Fibroblast of lung (primary cell): ENCODE measurements at regions not wholly inside any gene's neighbourhood (a gene's known extent, or its start where the extent isn't known, plus 50 kb on each side); places are given as distances from the start of the nearest gene placed in this dataset.

ENCODE experiments used
- DNase-seq, 2 donors: peaks; one replicate each; pipeline versions ENCODE4 v3.0.0 to v3.0.0-alpha.2; 2010; ENCODE audit warnings: low read depth in 2 of 2
- H2AFZ ChIP-seq: 2 replicates; pipeline ENCODE4 v1.5.1; 2012; ENCODE audit warnings: low read length, control low read depth, inconsistent platforms
- H3K27ac ChIP-seq: 2 replicates; pipeline ENCODE4 v1.5.1; 2011; ENCODE audit warnings: low read length, control low read depth; ENCODE audit not compliant: insufficient read depth
- H3K27me3 ChIP-seq: 2 replicates; pipeline ENCODE4 v1.5.1; 2011; ENCODE audit warnings: mild to moderate bottlenecking, low read length; ENCODE audit not compliant: control insufficient read depth, insufficient read depth
- H3K36me3 ChIP-seq: 2 replicates; pipeline ENCODE4 v1.5.1; 2011; ENCODE audit warnings: low read length; ENCODE audit not compliant: control insufficient read depth, insufficient read depth
- H3K4me1 ChIP-seq: 2 replicates; pipeline ENCODE4 v1.5.1; 2011; ENCODE audit warnings: low read length; ENCODE audit not compliant: control insufficient read depth, insufficient read depth; ENCODE audit errors: extremely low read depth
- H3K4me2 ChIP-seq: 2 replicates; pipeline ENCODE4 v1.5.1; 2011; ENCODE audit warnings: low read length, control low read depth; ENCODE audit not compliant: insufficient read depth; ENCODE audit errors: extremely low read depth
- H3K4me3 ChIP-seq, 4 experiments: fragments of 200-600 bp in 1 of 4; sonication (generic) in 1 of 4; replicated peaks in 1 of 4; 2 replicates each; pipeline ENCODE4 v1.5.1; 2011 to 2016; ENCODE audit warnings: low read length in 4 of 4, low read depth in 3 of 4, mild to moderate bottlenecking in 3 of 4, control low read depth in 2 of 4, inconsistent platforms in 1 of 4, mixed read lengths in 1 of 4; ENCODE audit not compliant: insufficient read depth in 1 of 4; ENCODE audit errors: control extremely low read depth in 1 of 4
- H3K79me2 ChIP-seq: 2 replicates; pipeline ENCODE4 v1.5.1; 2012; ENCODE audit warnings: mild to moderate bottlenecking, low read length, inconsistent platforms; ENCODE audit not compliant: control insufficient read depth, insufficient read depth
- H3K9ac ChIP-seq: 2 replicates; pipeline ENCODE4 v1.5.1; 2011; ENCODE audit warnings: mild to moderate bottlenecking, low read length, control low read depth; ENCODE audit not compliant: insufficient read depth
- H3K9me3 ChIP-seq: 2 replicates; pipeline ENCODE4 v1.5.1; 2012; ENCODE audit warnings: low read depth, low read length; ENCODE audit not compliant: control insufficient read depth, insufficient read depth
- H4K20me1 ChIP-seq: 2 replicates; pipeline ENCODE4 v1.5.1; 2011; ENCODE audit warnings: low read length; ENCODE audit not compliant: control insufficient read depth, insufficient read depth; ENCODE audit errors: extremely low read depth
- EZH2 ChIP-seq: IDR thresholded peaks from 2 replicates; pipeline ENCODE4 v1.5.1; 2012; ENCODE audit warnings: low read length, control low read depth, mild to moderate bottlenecking; ENCODE audit errors: missing control alignments
- TF ChIP-seq, protein P1 (sequence below), 2 donors: IDR thresholded peaks in 1 of 2; conservative IDR thresholded peaks in 1 of 2; 1 replicate in 1 of 2; 2 replicates in 1 of 2; pipeline ENCODE4 v1.5.1; 2011 to 2012; ENCODE audit warnings: low read length in 2 of 2, control low read depth in 1 of 2, inconsistent platforms in 1 of 2, low read depth in 1 of 2, mild to moderate bottlenecking in 1 of 2

GRCh38 chr20:53829724-53830521 is 236.3 kb upstream of the ZNF217 start:
- Histone ChIP-seq H3K9ac (peak overlapping the region; percentile 72), H3K9me3 (no peaks in the 10 kb centered on the region), H3K4me3 (peak overlapping the region in 3 of 4 experiments; percentile 28 to 59 (median 47)), H3K36me3 (no peaks in the 10 kb centered on the region), H4K20me1 (no peaks in the 10 kb centered on the region), H2AFZ (no peak overlapping the region), H3K4me1 (peaks cover 10% of the 10 kb centered on the region), H3K79me2 (no peaks in the 10 kb centered on the region), H3K27ac (peak overlapping the region; percentile 98), H3K4me2 (peak overlapping the region; percentile 90), H3K27me3 (no peaks in the 10 kb centered on the region)
- peak; percentile 12 to 72 for DNase-seq
- TF ChIP-seq EZH2, result no peak
- TF ChIP-seq, protein P1, sequence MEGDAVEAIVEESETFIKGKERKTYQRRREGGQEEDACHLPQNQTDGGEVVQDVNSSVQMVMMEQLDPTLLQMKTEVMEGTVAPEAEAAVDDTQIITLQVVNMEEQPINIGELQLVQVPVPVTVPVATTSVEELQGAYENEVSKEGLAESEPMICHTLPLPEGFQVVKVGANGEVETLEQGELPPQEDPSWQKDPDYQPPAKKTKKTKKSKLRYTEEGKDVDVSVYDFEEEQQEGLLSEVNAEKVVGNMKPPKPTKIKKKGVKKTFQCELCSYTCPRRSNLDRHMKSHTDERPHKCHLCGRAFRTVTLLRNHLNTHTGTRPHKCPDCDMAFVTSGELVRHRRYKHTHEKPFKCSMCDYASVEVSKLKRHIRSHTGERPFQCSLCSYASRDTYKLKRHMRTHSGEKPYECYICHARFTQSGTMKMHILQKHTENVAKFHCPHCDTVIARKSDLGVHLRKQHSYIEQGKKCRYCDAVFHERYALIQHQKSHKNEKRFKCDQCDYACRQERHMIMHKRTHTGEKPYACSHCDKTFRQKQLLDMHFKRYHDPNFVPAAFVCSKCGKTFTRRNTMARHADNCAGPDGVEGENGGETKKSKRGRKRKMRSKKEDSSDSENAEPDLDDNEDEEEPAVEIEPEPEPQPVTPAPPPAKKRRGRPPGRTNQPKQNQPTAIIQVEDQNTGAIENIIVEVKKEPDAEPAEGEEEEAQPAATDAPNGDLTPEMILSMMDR (conservative IDR thresholded peaks at IDR 0.05 in 1 of 2, IDR thresholded peaks at IDR 0.05 in 1 of 2; ENCODE audit: low read depth in 1 of 2, low read length in 2 of 2), result no peak

GRCh38 chr20:53829255-53829723 is 235.7 kb upstream of the ZNF217 start:
- Histone ChIP-seq H3K27ac (peak overlapping the region; percentile 98), H4K20me1 (no peaks in the 10 kb centered on the region), H2AFZ (no peak overlapping the region), H3K4me3 (peak overlapping the region; percentile 25 to 59 (median 48)), H3K36me3 (no peaks in the 10 kb centered on the region), H3K9me3 (no peaks in the 10 kb centered on the region), H3K4me1 (peaks cover 10% of the 10 kb centered on the region), H3K9ac (peak overlapping the region; percentile 77), H3K27me3 (no peaks in the 10 kb centered on the region), H3K4me2 (peak overlapping the region; percentile 94), H3K79me2 (no peaks in the 10 kb centered on the region)
- no peak for TF ChIP-seq EZH2
- TF ChIP-seq, protein P1 (conservative IDR thresholded peaks at IDR 0.05 in 1 of 2, IDR thresholded peaks at IDR 0.05 in 1 of 2; ENCODE audit: low read depth in 1 of 2, low read length in 2 of 2), result no peak
- peak; percentile 95 to 97 for DNase-seq

DNA sequence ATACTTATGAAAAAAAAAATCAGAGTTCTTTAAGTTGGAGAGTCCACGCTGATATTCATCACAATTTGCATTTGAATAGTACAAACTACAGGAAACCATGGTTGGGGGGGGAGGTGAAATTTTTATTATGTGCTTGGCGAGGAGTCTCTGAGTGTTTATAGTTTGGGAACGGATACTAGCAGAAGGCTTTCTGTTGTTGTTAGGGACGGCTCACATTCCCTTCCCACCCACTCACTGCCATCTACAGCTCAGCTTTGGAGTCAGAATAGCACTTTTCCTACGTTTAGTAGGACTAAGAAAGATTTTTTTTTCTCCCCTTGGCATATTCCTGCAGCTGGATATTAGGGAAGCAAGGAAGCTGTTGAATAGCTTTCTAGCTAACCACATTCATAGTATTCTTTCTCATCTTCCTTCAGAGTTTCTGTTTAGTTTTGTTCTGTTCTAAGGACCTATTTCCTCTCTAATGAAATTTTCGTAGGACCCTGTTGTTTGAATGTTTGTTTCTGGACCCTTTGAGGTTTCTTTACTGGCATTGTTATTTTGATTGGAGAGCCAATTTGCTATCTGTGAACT is 235.1 kb upstream of the ZNF217 start:
- no peaks in the 10 kb centered on the region for H4K20me1 ChIP-seq
- H3K27ac ChIP-seq, result peak overlapping the region; percentile 98
- no peaks in the 10 kb centered on the region for H3K9me3 ChIP-seq
- no peaks in the 10 kb centered on the region for H3K79me2 ChIP-seq
- H3K36me3 ChIP-seq, result no peaks in the 10 kb centered on the region
- H3K27me3 ChIP-seq, result no peaks in the 10 kb centered on the region
- peak overlapping the region; percentile 25 to 59 (median 48) for H3K4me3 ChIP-seq
- no peak overlapping the region for H2AFZ ChIP-seq
- peaks cover 10% of the 10 kb centered on the region for H3K4me1 ChIP-seq
- DNase-seq, result peak; percentile 93 to 95
- peak overlapping the region; percentile 77 for H3K9ac ChIP-seq
- H3K4me2 ChIP-seq, result peak overlapping the region; percentile 94
- TF ChIP-seq, protein P1 (conservative IDR thresholded peaks at IDR 0.05 in 1 of 2, IDR thresholded peaks at IDR 0.05 in 1 of 2; ENCODE audit: low read depth in 1 of 2, low read length in 2 of 2), result peak; percentile 25 to 40
- no peak for TF ChIP-seq EZH2
